Globus pallidus (tissue), 1 donor: ENCODE measurements at regions not wholly inside any gene's neighbourhood (a gene's known extent, or its start where the extent isn't known, plus 50 kb on each side); places are given as distances from the start of the nearest gene placed in this dataset.
"Not testable (repeated sequence)": the region's sequence is repeated elsewhere in the genome, so short reads cannot be mapped to it uniquely, and the experiment has no call there.

Source experiments
- DNase-seq: peaks from one replicate; pipeline ENCODE4 v3.0.0-alpha.2; 2015; ENCODE audit warnings: low spot score

DNA sequence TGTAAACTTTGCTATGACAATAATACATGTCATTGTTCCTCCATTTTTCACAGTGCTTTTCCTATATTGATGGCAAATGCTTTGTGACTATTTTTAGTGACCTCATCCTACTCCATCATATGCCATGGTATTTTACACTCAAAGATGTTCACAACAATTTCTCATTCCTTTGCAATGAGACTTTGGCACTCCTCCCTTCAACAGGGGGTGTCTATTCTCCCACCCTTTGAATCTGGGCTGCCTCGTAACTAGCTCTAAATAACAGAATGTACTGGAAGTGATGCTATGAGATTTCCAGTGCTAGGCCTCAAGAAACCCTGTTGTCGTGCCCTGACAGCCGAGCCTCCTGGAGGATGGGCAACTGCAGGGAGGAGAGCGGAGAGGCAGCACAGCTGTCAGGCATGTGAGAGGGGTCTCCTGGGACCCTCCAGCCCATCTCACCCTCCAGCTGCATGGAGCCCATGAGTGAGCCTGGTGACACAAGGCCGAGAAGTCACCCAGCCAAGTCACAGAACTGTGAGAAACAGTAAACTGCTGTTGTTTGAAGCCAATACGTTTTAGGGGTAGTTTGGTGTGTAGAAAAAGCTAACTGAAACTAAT lies 103.1 kb upstream of the APCDD1 start:
- no peak for DNase-seq

DNA sequence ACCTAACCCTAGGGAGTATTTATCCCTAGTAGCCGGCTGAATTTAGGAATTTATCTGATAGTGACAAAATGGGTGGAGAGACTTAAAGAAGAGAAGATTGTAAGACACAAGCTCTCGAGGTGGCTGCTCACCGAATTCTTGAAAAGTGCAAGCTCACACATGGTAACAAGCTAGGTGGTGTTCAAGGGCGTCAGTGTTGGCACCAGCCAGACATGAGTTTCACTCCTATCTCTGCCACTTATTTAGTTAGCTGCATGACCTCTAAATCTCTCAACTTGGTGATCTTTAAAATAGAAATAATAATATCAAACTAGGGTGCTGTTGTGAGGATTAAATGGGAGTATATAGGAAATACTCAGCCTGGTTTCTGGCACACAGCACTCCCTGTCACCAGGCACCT lies 102.6 kb upstream of the APCDD1 start:
- DNase-seq = no peak

DNA sequence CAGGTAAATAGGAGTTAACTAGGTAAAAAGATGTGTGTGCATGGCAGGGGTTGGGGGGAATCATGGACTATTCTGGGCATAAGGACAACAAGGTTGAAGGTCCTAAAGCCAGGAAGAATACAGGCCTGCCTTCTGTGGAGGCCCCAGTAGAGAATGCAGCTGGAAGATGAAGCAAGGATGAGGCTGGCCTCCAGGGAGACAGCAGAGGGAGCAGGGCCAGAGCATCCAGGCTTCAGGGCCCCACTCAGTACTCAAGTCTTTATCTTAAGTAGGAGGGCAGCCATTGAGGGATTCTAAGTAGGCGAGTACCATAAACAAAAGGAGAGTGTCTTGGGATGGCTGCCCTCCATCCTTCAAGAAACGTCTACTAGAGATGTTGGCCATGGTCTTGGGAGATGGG lies 101.8 kb upstream of the APCDD1 start:
- no peak for DNase-seq

DNA sequence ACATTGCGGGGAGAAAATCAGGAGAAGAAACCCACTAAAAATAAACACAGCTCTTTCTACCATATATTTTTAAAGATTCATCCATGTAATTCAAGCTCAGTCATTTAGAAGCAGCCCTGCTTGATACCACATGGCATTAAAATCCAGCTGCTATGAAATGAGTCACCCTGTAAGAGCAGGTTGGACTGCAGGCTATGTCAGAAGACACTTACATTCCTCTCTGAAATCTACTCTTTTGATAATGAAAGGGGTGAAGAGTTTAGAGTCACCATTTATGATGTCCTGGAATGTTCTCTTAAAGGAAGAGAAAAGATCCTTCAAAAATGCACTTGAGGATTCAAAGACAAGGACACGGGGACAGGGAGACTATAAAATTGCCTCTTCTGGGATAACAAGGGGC lies 100.6 kb upstream of the APCDD1 start:
- no peak for DNase-seq

DNA sequence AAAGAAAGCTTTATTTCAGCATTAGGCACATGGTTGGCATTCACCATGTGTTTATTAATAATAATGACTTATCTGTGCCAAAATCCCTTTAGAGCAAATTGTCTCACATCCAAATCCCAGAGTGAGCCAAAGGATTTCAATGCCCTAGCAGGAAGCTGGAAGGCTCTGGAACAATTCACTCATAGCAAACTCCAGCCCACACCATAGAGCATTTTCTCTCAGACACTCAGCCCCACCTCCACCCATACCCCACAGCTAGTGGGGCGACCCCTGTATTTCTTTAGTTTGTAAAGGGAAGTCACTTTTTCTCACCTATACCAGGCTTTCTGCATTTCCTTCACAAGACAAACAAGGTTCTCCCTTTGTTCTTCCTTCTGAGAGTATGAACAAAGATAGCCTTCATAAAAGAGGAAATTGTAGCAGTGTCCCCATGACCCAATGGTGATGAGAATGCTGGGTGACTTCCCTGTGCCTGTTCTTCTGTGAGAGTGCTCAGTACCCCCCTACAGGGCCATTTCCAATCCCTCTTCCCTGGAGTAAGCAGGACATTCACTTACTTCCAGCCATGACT lies 100.1 kb upstream of the APCDD1 start:
- peak; percentile 76 for DNase-seq

DNA sequence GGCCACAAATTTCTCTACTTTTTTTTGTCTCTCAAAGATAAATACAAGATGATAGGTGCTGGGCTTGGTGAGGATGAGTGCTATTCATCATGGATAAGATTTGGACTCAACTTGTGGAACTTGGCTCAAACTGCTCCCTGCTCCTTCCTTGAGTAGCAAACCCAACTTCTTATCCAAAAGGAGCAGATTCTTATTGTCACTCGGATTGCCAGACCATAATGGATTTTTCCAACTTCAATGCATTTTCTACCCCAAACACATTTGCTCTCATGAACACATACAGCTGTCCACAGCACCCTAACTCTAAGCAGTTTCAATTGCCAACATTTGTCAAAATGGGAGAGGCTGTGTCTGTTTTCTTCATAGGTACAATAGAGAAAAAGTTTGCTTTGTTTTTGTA lies 99.5 kb upstream of the APCDD1 start:
- no peak for DNase-seq

DNA sequence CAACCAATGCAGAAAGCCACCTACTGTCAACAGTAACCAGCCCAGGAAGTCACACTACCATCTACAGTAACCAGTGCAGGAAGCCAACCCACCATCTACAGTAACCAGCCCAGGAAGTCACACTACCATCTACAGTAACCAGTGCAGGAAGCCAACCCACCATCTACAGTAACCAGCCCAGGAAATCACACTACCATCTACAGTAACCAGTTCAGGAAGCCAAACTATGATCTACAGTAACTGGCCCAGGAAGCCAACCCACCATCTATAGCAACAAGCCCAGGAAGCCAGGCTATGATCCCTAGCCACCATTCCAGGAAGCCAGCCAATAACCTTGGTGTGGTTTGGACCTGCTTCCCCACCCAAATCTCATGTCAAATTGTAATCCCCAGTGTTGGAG lies 97.4 kb upstream of the APCDD1 start:
- DNase-seq = not testable (repeated sequence)

DNA sequence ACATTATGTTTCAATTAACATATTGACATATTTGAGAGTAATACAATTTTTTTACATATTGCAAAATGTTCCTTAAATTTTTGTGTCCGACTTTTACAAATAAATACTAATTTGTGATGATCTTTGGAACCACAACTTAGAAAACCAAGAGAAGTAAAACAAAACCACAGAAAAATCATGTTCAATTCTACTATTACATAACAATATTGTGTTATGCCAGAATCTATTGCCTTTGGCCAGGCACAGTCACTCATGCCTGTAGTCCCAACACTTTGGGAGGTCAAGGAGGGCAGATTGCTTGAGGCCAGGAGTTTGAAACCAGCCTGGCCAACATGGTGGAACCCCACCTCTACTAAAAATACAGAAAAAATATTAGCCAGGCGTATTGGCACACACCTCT lies 92.8 kb upstream of the APCDD1 start:
- no peak for DNase-seq

DNA sequence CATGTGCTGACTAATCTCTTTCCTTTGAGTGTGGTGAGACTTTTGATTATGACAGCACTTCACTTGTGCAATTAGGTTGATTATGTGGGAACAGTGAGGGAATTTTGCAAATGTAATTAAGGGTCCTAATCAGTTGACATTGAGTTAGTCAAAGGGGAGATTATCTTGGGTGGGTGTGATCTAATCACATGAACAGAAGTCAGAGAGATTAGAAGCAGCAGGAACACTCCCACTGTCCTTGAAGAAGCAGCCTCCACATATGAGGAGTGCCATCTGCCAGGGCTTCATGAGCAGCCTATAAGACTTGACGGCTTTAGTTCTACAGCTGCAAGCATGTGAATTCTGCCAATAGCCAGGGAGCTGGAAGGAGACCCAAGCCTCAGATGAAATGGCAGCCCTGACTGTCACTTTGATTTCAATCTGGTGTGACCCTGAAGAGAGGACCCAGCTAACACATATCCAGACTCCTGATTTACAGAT lies 89.4 kb upstream of the APCDD1 start:
- no peak for DNase-seq

DNA sequence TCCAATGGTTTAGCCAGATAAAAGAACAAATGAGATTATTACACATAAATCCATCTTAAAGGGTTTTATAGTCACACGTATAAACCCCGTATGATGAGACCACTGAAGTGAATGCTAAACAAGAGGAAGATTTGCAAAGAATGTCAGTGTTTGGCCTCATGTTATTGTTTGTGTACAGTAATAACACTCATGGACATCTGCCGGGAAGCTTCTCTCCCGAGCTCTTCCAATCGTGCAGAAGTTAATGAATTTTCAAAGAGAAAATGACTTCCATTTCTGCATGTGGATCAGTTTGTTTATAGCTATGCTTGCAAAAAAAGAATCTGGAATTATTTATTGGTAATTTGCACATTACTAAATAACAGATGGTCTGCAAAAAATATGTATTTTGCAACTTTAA lies 88.5 kb upstream of the APCDD1 start:
- DNase-seq = no peak

DNA sequence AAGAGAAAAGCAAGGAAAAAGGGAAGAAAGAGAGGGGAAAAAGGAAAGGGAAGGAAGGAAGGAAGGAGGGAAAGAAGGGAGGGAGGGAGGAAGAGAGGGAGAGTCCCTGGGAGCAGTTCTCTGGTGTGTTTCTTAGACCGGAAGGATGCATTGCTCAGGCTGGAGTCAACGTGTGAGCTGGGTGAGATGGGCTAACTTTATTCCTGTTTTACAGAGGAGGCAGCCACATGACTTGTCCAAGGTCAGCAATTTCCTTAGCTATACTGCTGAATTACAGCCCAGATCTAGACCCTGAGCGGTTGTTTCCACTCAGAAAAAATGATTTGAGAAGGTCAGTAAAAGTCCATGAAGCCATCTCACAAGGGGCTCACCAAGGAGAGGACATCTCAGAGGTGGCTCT lies 86.6 kb upstream of the APCDD1 start:
- DNase-seq = no peak

DNA sequence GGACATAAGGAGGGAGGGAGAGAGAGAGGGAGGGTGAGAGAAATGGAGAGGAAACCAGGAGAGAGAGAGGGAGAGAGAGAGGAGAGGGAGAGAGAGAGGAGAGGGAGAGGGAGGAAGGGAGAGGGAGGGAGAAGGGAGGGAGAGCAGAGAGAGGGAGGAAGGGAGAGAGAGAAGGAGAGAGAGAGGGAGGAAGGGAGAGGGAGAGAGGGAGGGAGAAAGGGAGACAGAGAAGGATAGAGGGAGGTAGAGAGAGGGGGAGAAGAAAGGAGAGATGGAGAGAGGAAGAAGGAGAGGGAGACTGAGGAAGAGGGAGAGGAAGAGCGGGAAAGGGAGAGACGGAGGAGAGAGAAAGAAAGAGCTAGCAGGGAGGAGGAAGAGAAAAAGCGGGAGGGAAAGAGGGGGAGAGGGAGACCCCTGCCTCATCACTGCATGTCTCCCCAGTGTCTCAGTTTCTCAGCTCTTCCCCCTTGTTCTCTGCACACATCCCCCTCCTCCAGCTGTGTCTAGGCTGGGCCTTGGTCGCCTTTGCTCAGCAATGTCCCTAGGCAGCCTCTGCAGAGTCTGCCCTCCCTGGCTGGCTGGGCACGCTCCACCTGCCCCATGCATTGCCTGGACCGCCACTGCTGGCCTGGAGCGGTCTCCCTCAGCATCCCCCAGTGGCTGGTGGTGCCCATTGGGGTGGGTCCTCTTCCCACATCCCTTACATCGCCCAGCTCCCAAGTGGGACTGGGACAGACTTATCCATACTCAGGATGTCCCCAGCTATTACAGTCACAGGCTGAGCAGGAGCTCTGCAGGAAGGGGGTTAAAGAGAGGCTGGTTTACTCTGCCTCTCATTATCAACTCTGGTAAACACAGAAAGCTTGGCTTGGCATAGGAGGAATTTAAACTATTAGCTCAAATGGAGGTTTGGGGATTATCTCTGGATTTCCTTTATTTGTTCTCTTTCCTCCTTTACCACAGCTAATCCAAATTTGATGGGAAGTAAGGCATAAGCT lies 85.7 kb upstream of the APCDD1 start:
- DNase-seq = no peak

DNA sequence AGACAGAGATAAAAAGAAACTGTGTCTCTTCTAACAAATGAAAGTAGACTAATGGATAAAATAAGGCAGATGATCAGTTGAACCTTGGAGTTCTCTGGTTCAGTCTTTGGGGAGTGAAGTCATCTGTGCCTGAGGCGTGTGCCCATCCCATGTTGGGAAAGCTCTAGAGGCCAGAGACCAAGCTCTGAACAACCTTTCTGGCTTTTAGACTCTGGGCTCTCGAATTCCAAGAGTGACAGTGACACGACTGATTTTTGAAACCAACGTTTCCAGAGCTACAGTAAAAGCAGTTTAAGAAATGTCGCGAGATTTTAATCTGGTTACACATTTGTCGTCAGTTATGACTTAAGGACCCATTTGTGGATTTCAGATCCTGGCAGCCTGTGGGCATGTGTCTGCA lies 83.7 kb upstream of the APCDD1 start:
- no peak for DNase-seq

DNA sequence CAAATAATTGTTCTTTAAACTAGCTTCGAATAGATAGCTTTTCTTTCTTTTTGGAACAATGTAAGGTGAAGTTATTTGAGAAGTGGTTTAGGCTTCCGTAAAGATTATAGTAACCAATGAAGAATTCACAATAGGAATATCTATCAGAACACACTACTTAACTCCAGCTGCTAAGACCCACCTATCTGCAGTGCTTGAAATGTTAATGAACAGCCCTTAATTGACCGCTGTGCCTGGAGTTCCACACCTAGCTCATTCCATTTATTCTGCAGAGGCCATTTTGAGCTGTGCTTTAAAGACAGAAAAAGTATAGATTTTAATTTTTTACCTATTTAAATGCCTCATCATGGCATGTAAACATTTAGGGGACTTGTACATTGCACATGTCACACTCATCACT lies 83.3 kb upstream of the APCDD1 start:
- DNase-seq = no peak

DNA sequence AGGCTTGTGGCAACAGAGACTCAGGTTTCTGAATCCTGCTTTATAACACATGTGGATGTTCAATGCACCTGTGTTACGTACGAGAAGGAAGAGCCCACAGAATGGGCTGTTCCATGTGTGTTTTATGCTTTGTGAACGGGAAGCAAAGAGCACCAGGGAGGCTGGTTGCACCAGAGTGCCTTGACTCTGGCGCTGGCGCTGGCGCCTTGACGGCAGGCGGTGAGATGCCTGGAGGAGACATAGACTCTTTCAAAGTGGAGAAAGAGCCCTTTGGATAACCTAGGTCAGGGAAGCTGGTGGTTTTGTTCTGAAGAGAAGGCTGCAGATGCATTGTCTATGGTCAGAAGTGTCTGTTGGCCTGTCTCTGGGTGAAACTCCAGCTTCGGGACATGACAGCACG lies 80.2 kb upstream of the APCDD1 start:
- DNase-seq = no peak

DNA sequence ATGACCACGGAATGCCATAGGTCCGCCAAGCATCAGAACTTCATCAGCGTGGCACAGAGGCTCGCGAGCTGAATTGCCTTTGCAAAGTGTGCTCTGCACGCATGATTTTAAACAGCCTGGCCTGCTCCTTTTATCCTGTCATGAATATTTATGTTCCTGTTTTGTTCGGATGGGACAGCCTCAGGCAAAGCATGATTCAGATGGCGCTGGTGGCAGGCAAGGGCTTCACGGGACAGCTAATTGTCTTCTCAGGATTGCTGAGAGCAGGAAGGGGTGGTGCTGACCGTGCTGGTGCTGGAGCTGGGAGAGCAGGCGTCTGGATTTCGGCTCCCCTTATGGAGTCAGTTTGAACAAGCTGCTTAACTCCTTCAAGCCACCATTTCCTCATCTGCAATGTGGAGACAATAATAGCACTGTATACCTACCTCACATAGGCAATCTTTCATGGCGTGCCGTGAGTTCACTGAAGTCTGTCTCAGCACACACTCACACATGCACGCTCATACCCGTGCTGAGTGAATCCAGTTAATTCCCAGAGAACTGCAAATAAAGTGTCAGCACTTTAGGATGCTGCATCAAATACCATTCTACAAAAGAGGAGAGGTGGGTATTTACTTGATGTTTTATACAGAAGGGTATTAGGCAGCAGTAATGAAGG lies 79.7 kb upstream of the APCDD1 start:
- DNase-seq = no peak

DNA sequence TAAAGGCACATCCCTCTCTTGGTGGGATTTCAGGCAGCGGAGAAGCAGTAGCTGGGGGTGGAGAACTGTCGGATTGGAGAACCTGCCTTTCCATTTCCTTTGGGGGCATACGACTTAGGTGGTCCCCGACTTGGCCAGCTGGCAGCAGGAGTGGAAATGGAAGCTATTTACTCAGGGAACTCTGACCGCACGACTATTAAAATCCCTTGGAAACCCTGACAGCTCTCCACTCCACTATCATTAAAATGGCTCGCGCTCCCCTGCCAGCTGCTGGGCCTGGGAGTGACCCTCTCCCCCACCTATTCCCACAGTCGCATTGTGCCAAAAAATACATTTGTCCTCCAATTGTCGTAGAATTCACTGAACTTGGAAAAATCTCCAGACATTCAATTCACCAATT lies 77.7 kb upstream of the APCDD1 start:
- no peak for DNase-seq

DNA sequence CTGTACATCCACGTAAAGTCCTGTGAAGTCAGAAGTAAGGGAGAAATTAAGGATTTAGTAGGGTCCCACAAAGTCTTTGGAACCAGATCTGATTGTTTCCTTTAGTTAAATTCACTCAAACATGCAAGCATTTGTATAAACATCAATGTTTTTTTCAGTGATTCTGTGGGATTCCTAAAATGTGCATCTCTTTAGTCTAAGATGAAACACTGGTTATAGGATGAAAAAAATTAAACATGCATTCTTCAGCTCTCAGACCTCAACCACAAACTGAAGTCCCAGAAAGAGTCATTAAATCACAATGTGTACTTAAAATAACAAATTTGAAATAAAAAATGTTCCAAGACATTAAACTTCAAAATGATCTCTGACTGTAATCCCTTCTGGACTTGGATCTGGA lies 76.5 kb upstream of the APCDD1 start:
- DNase-seq = no peak

DNA sequence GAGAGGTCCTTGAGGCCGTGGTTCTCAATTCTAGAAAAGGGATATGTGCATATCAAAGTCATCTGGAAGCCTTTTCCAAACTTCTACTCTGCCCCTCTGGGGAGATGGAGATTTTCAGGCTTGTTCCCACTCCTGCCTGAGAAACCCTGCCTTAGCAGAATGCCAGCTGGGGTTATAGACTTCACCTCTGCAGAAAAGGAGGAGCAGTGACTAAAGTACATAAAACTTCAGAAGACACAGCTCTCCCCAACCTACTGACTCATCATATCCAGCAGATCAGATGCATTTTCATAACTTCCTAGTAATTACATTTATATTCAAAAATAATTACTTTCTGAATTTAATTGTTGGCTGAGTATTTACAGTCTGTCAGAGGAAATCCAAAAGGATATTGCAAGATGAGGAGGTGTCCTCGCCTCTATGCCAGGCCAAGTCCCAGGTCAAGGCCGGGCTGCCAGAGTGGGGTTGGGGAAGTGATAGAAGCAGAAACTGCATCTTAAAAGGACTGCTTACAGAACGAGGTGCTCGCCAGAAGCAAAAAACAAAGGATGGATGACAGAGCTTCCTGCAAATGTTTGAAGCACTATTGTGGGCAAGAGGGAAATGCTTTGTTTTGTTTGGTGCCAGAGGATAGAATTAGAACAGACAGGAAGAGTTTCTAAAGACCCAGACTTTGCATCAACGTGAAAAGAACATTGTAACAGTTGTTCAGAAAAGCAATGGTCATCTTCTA lies 75.6 kb upstream of the APCDD1 start:
- no peak for DNase-seq

DNA sequence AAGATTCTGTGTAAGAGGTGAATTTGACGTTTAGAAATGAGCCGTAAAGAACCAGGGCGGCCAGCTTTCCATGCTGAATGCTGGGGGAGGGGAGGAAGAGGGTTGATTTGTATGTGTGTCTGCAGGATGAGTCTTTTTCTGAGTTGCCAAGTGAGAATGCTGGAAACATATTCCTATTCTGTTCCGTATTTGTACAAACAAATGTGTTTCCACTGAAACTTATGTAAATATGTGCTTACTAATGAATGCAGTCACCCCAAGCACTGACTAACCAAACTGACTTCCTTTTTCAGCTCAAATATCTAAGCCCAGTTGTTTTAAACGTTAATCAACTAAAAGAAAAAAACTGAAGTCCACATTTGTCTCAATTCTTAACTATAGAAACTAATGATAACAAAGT lies 74.9 kb upstream of the APCDD1 start:
- no peak for DNase-seq

DNA sequence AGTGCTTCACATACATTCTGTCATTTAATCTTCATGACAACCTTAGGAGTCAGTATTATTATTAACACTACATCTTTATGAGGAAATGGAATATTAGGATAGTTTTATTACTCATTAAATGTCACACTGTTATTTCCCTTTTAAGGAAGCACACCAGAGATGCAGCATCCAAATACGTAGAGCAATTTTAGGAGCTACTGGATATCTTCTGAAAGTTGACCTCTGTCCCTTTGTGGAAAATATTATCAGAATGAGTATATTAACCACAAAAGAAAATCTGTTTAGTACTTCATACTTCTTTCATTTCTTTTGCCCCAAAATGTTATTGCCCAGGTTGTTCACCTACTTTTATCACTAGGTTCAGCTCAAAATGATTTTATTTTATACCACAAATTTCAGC lies 72.9 kb upstream of the APCDD1 start:
- DNase-seq = no peak

DNA sequence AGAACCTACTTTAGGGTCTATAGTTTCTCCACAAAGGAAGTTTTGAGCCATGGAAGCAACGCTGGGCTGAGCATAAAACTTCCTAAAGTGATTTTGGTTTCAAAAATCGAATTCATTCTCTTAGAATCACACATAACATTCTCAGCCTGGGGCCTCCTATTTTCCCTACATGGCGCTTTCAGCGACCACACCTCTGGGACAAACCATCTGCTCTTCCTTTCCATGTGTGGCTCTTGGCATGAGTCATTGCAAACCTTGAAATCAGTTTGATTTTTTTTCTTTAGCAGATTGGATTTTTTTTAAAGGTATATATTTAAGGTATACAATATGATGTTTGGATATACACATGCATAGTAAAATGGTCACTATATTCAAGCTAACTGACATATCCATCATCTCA lies 72.5 kb upstream of the APCDD1 start:
- DNase-seq = no peak
